HEK293T (cell line): ENCODE measurements at regions not wholly inside any gene's neighbourhood (a gene's known extent, or its start where the extent isn't known, plus 50 kb on each side); places are given as distances from the start of the nearest gene placed in this dataset.

ENCODE experiments used
- ARNT ChIP-seq: fragments of 450-650 bp; IDR thresholded peaks from 2 replicates; pipeline ENCODE4 v1.6.1; 2017; ENCODE audit warnings: mild to moderate bottlenecking
- BHLHE40 ChIP-seq: fragments of 450-650 bp; IDR thresholded peaks from 2 replicates; pipeline ENCODE4 v1.6.1; 2016; ENCODE audit warnings: mild to moderate bottlenecking, moderate library complexity, borderline replicate concordance
- ELF4 ChIP-seq: fragments of 450-650 bp; IDR thresholded peaks from 2 replicates; pipeline ENCODE4 v1.6.1; 2017; ENCODE audit warnings: antibody characterized with exemption
- FOXA1 ChIP-seq: fragments of 450-650 bp; IDR thresholded peaks from 2 replicates; pipeline ENCODE4 v1.6.1; 2016; ENCODE audit warnings: mild to moderate bottlenecking
- FOXK2 ChIP-seq: fragments of 450-650 bp; IDR thresholded peaks from 2 replicates; pipeline ENCODE4 v1.6.1; 2016; ENCODE audit warnings: mild to moderate bottlenecking
- FOXM1 ChIP-seq: fragments of 450-650 bp; IDR thresholded peaks from 2 replicates; pipeline ENCODE4 v1.6.1; 2017; ENCODE audit warnings: mild to moderate bottlenecking, borderline replicate concordance
- L3MBTL2 ChIP-seq: fragments of 450-650 bp; conservative IDR thresholded peaks from 2 replicates; pipeline ENCODE4 v1.6.1; 2016; ENCODE audit warnings: mild to moderate bottlenecking
- NFRKB ChIP-seq: fragments of 450-650 bp; IDR thresholded peaks from 2 replicates; pipeline ENCODE4 v1.6.1; 2016; ENCODE audit warnings: mild to moderate bottlenecking, moderate library complexity
- PKNOX1 ChIP-seq: fragments of 450-650 bp; IDR thresholded peaks from 2 replicates; pipeline ENCODE4 v1.6.1; 2016
- SP1 ChIP-seq: fragments of 450-650 bp; IDR thresholded peaks from 2 replicates; pipeline ENCODE4 v1.6.1; 2017
- SUZ12 ChIP-seq: fragments of 450-650 bp; IDR thresholded peaks from 2 replicates; pipeline ENCODE4 v1.6.1; 2016; ENCODE audit warnings: mild to moderate bottlenecking
- TARDBP ChIP-seq: fragments of 450-650 bp; IDR thresholded peaks from 2 replicates; pipeline ENCODE4 v1.6.1; 2016

GRCh38 chr6:115191989-115192388, 849.2 kb upstream of the HS3ST5 start:
- TF ChIP-seq L3MBTL2 (no peak), SP1 (no peak), FOXM1 (no peak), FOXK2 (no peak), BHLHE40 (no peak), NFRKB (no peak), TARDBP (no peak), PKNOX1 (no peak), FOXA1 (no peak), ELF4 (no peak), ARNT (no peak), SUZ12 (no peak)
